ENCODE measurements at regions not wholly inside any gene's neighbourhood (a gene's known extent, or its start where the extent isn't known, plus 50 kb on each side); places are given as distances from the start of the nearest gene placed in this dataset.

GRCh38 chr3:164417955-164418354 lies 660.3 kb downstream of the SI start:
- Histone ChIP-seq H3K36me3 (no peaks in the 10 kb centered on the region), H3K4me1 (ENCODE audit: low read depth) (peaks cover 12% of the 10 kb centered on the region), H3K9me3 (ENCODE audit: low read depth) (no peaks in the 10 kb centered on the region), H3K27ac (no peak overlapping the region), H3K27me3 (no peaks in the 10 kb centered on the region), H3K4me3 (no peak overlapping the region)
- no peak for TF ChIP-seq CTCF (IDR thresholded peaks at IDR 0.05; ENCODE audit: low read depth, low read length)
- DNase-seq (ENCODE audit: low read depth in 1 of 2, low spot score in 1 of 2): no peak

GRCh38 chr3:164416491-164417222 lies 661.6 kb downstream of the SI start:
- Histone ChIP-seq H3K27ac (no peak overlapping the region), H3K36me3 (no peaks in the 10 kb centered on the region), H3K27me3 (no peaks in the 10 kb centered on the region), H3K4me1 (ENCODE audit: low read depth) (peaks cover 12% of the 10 kb centered on the region), H3K9me3 (ENCODE audit: low read depth) (no peaks in the 10 kb centered on the region), H3K4me3 (no peak overlapping the region)
- DNase-seq (ENCODE audit: low read depth in 1 of 2, low spot score in 1 of 2): no peak
- no peak for TF ChIP-seq CTCF (IDR thresholded peaks at IDR 0.05; ENCODE audit: low read depth, low read length)

- Histone ChIP-seq H3K27me3 (no peaks in the 10 kb centered on the region), H3K4me1 (ENCODE audit: low read depth) (peaks cover 4% of the 10 kb centered on the region), H3K27ac (no peak overlapping the region), H3K9me3 (ENCODE audit: low read depth) (no peaks in the 10 kb centered on the region), H3K36me3 (no peaks in the 10 kb centered on the region), H3K4me3 (no peak overlapping the region)
- TF ChIP-seq CTCF (IDR thresholded peaks at IDR 0.05; ENCODE audit: low read depth, low read length): no peak
- no peak for DNase-seq (ENCODE audit: low read depth in 1 of 2, low spot score in 1 of 2)
These were observed 670.0 kb downstream of the SI start for GRCh38 chr3:164408326-164408725.

- Histone ChIP-seq H3K36me3 (no peaks in the 10 kb centered on the region), H3K4me1 (ENCODE audit: low read depth) (peaks cover 4% of the 10 kb centered on the region), H3K27ac (no peak overlapping the region), H3K9me3 (ENCODE audit: low read depth) (no peaks in the 10 kb centered on the region), H3K4me3 (no peak overlapping the region), H3K27me3 (no peaks in the 10 kb centered on the region)
- DNase-seq (ENCODE audit: low read depth in 1 of 2, low spot score in 1 of 2): no peak
- TF ChIP-seq CTCF (IDR thresholded peaks at IDR 0.05; ENCODE audit: low read depth, low read length): no peak
These were observed 671.2 kb downstream of the SI start for GRCh38 chr3:164407111-164407510.

- DNase-seq (ENCODE audit: low read depth in 1 of 2, low spot score in 1 of 2): no peak
- Histone ChIP-seq H3K27ac (no peak overlapping the region), H3K27me3 (no peaks in the 10 kb centered on the region), H3K9me3 (ENCODE audit: low read depth) (no peaks in the 10 kb centered on the region), H3K4me1 (ENCODE audit: low read depth) (peaks cover 4% of the 10 kb centered on the region), H3K36me3 (no peaks in the 10 kb centered on the region), H3K4me3 (no peak overlapping the region)
- no peak for TF ChIP-seq CTCF (IDR thresholded peaks at IDR 0.05; ENCODE audit: low read depth, low read length)
These were observed 672.0 kb downstream of the SI start for GRCh38 chr3:164406281-164406680.
